ENCODE measurements at regions not wholly inside any gene's neighbourhood (a gene's known extent, or its start where the extent isn't known, plus 50 kb on each side); places are given as distances from the start of the nearest gene placed in this dataset.
"Not testable (repeated sequence)": the region's sequence is repeated elsewhere in the genome, so short reads cannot be mapped to it uniquely, and the experiment has no call there.

GRCh38 chr9:41075671-41076070 lies 52.8 kb downstream of the FOXD4L6 start:
- DNase-seq = not testable (repeated sequence)

GRCh38 chr9:41074356-41074942 lies 54.0 kb downstream of the FOXD4L6 start:
- peak; percentile 12 to 17 for DNase-seq

GRCh38 chr9:41073471-41074243 lies 54.8 kb downstream of the FOXD4L6 start:
- DNase-seq = not testable (repeated sequence)

DNA sequence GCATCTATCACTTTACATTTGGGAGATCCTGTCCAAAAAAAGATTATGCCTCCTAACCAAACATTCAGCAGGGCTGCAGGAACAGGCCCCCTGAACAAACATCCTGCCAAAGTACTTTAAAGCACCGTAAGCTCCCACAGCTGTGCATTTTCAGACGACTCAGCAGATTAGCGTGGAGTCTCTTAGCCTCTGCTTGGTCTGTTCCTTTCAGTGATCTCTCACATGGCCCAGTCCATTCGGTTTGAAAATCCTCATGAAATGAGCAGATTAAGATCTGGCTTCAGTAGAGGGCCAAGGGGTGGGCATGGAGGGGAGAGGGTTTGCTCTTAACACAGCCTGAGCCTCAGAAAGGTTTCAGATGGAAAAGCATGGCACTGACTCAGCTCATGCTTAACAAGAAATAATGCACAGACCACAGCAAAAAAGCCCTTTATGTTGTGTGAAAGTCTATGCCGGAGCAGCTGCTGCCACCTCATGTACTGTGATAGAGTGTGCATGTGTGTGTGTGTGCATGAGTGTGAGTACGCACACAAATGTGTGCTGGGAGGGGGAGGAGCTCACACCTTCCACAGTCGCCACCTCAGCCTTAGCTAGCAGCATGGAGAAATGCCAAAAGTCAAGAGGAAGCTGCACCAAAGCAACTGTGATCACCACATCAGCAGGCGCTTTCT lies 64.2 kb downstream of the FOXD4L6 start:
- not testable (repeated sequence) for DNase-seq

DNA sequence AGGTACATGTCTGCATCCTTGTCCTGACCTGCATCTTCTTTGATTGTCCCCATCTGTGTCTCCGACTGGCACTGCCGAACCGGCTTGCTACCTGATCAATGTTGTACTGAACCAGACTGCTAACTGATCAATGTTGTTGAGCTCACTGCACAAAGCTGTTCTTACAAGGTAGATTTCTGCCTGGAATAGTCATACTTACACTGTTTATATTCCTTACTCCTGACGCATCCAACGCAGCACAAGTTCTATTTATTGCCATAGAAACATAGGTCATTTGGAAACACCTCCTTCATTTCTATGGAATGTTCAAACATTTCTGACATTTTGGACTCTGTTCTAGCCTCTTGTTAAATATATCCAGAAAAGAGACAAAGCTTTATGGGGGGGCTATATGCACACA lies 65.2 kb downstream of the FOXD4L6 start:
- not testable (repeated sequence) for DNase-seq

- DNase-seq = not testable (repeated sequence)
Observed at GRCh38 chr9:41059603-41060002, 68.9 kb downstream of the FOXD4L6 start.

DNA sequence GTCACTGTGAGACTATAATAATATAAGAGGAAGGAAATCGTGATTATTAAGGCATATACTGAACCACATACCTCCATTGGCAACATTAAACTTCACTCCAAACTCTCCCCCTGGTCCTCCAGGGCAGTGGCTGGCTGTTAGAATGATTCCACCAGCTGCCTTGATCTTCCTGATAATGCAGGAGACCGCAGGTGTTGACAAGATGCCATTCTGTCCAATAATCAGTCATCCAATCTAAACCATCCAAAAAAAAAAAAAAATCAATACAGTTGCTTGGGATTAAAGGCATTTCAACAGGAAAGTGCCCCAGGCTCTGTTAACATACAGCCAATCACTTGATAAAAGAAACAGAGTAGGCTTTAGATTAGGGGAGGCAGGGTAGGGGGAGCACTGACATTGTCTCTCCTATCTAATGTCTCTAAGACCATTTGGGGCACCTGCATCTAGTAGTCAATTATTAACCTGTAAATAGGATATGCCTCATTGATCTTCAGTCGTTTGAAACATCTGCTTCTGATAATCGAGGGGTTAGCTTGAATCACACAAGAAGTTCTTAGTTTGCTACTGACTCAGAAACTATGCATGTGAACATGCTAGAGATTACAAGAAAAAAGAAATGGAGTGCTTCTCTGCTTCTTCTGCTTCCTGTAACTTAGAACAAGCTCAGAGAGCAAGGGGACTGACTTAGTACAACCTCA lies 74.7 kb downstream of the FOXD4L6 start:
- DNase-seq = not testable (repeated sequence)

DNA sequence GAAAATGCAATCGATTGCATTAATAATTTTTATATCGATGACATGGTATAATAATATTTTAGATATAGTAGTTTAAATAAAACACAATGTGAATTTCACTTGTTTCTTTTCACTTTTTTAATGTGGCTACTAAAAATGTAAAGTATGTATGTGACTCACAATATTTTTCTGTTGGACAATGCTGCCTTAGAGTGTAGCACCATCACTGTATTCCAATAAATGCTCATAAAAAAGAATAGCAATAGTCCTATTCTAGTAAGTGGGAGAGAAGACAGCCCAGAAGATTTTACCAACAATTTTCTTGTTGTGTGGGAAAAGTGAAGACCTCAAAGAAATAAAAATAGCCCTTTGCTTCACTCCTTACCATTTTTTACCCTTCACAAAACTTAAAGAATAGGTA lies 79.8 kb downstream of the FOXD4L6 start:
- DNase-seq = not testable (repeated sequence)

GRCh38 chr9:41047792-41048191 lies 80.7 kb downstream of the FOXD4L6 start:
- DNase-seq = not testable (repeated sequence)

- not testable (repeated sequence) for DNase-seq
Observed at GRCh38 chr9:41044930-41045329, 83.6 kb downstream of the FOXD4L6 start.

- not testable (repeated sequence) for DNase-seq
Observed at GRCh38 chr9:41043433-41043832, 85.0 kb downstream of the FOXD4L6 start.

DNA sequence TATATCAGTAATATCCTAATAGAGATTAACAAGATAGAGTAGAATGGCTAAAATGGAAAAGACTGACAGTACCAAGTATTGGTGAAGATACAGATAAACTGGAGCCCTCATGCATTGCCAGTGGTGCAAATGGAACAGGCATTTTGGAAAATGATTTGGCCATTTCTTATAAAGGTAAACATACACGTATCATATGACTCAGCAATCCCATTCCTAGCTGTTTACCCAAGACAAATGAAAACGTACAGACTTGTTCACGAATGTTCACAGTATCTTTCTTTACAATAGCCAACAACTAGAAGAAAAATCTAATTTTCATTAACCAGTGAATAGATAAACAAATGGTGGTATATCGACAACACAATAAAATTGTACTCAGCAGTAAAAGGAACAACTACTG lies 86.4 kb downstream of the FOXD4L6 start:
- not testable (repeated sequence) for DNase-seq

GRCh38 chr9:41040705-41041342 lies 87.7 kb downstream of the FOXD4L6 start:
- not testable (repeated sequence) for DNase-seq

- not testable (repeated sequence) for DNase-seq
Observed at GRCh38 chr9:41035276-41035675, 93.2 kb downstream of the FOXD4L6 start.

DNA sequence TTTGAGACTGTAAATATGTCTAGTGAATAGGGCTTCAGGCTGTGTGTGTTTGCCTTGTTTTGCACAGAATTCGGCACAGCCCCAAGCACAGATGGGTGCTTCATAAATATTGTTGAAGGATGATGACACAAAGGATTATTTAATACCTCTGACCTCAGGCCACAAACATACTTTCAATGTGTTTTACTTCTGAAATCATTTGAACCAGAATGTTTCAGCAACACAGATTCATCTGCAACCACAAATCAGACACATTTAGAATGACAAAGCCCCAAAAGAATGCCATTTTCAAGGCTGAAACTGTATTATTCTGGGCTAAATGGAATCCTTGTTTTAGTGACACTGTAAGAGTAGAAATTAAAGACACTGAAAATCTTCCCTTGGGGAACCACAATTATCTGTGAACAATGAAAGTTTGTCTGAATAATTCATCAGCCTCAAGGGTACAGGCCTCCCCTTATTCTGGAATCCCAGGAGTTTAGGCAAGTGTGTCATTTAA lies 93.7 kb downstream of the FOXD4L6 start:
- DNase-seq = not testable (repeated sequence)

DNA sequence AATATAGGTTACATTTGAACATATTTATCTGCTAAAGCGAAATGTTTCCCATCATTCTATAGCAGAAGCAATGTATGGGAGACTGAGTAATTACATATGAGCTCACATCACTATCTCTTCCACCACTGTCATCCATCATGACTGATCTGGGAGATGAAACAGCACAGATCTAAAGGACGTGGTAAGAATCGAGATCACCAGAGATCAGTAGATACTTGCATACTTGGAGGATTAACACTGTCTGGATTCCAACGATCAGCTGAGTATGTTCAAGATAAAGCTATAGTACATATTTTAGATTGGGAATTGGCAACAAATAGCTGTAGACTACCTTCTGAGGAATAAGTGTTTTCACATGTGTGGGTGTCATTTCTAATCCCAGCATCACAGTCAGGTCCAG lies 94.6 kb downstream of the FOXD4L6 start:
- not testable (repeated sequence) for DNase-seq

- DNase-seq = not testable (repeated sequence)
Observed at GRCh38 chr9:41033360-41033759, 95.1 kb downstream of the FOXD4L6 start.

GRCh38 chr9:41026912-41027676 lies 101.4 kb downstream of the FOXD4L6 start:
- DNase-seq = not testable (repeated sequence)

- not testable (repeated sequence) for DNase-seq
Observed at GRCh38 chr9:41022365-41022764, 106.1 kb downstream of the FOXD4L6 start.

- not testable (repeated sequence) for DNase-seq
Observed at GRCh38 chr9:41019858-41020562, 108.5 kb downstream of the FOXD4L6 start.

- DNase-seq = not testable (repeated sequence)
Observed at GRCh38 chr9:41018948-41019347, 109.5 kb downstream of the FOXD4L6 start.
